ENCODE measurements at regions not wholly inside any gene's neighbourhood (a gene's known extent, or its start where the extent isn't known, plus 50 kb on each side); places are given as distances from the start of the nearest gene placed in this dataset.

- H3K4me1 ChIP-seq (ENCODE audit: control insufficient read depth, insufficient read depth, low read length), result no peaks in the 10 kb centered on the region
- no peaks in the 10 kb centered on the region for H3K36me3 ChIP-seq (ENCODE audit: control insufficient read depth, insufficient read depth, low read length, severe bottlenecking)
- H3K9ac ChIP-seq (ENCODE audit: low read length), result no peak overlapping the region
- DNase-seq (ENCODE audit: low read depth), result no peak
- no peaks in the 10 kb centered on the region for H3K27me3 ChIP-seq (replicated peaks; ENCODE audit: control insufficient read depth, insufficient read depth, low read length)
- H3K4me3 ChIP-seq (ENCODE audit: low read length), result no peak overlapping the region
- no peaks in the 10 kb centered on the region for H3K9me3 ChIP-seq (ENCODE audit: control insufficient read depth, low read length)
Measured at GRCh38 chr1:88537787-88538186, 146.3 kb upstream of the PKN2 start.

- no peaks in the 10 kb centered on the region for H3K4me1 ChIP-seq (ENCODE audit: control insufficient read depth, insufficient read depth, low read length)
- no peaks in the 10 kb centered on the region for H3K9me3 ChIP-seq (ENCODE audit: control insufficient read depth, low read length)
- H3K9ac ChIP-seq (ENCODE audit: low read length), result no peak overlapping the region
- no peak for DNase-seq (ENCODE audit: low read depth)
- no peaks in the 10 kb centered on the region for H3K36me3 ChIP-seq (ENCODE audit: control insufficient read depth, insufficient read depth, low read length, severe bottlenecking)
- no peak overlapping the region for H3K4me3 ChIP-seq (ENCODE audit: low read length)
- H3K27me3 ChIP-seq (replicated peaks; ENCODE audit: control insufficient read depth, insufficient read depth, low read length), result no peaks in the 10 kb centered on the region
Measured at GRCh38 chr1:88538222-88538899, 145.7 kb upstream of the PKN2 start.

- Histone ChIP-seq H3K4me3 (ENCODE audit: low read length) (no peak overlapping the region), H3K9me3 (ENCODE audit: control insufficient read depth, low read length) (no peaks in the 10 kb centered on the region), H3K36me3 (ENCODE audit: control insufficient read depth, insufficient read depth, low read length, severe bottlenecking) (no peaks in the 10 kb centered on the region), H3K4me1 (ENCODE audit: control insufficient read depth, insufficient read depth, low read length) (peaks cover 6% of the 10 kb centered on the region), H3K9ac (ENCODE audit: low read length) (no peak overlapping the region), H3K27me3 (replicated peaks; ENCODE audit: control insufficient read depth, insufficient read depth, low read length) (no peaks in the 10 kb centered on the region)
- no peak for DNase-seq (ENCODE audit: low read depth)
Measured at GRCh38 chr1:88540255-88540654, 143.8 kb upstream of the PKN2 start.

GRCh38 chr1:88541596-88541995 lies 142.5 kb upstream of the PKN2 start:
- Histone ChIP-seq H3K36me3 (ENCODE audit: control insufficient read depth, insufficient read depth, low read length, severe bottlenecking) (no peaks in the 10 kb centered on the region), H3K27me3 (replicated peaks; ENCODE audit: control insufficient read depth, insufficient read depth, low read length) (no peaks in the 10 kb centered on the region), H3K4me3 (ENCODE audit: low read length) (no peak overlapping the region), H3K9me3 (ENCODE audit: control insufficient read depth, low read length) (no peaks in the 10 kb centered on the region), H3K4me1 (ENCODE audit: control insufficient read depth, insufficient read depth, low read length) (peaks cover 11% of the 10 kb centered on the region), H3K9ac (ENCODE audit: low read length) (no peak overlapping the region)
- no peak for DNase-seq (ENCODE audit: low read depth)

GRCh38 chr1:88544195-88544594 lies 139.9 kb upstream of the PKN2 start:
- peaks cover 11% of the 10 kb centered on the region for H3K4me1 ChIP-seq (ENCODE audit: control insufficient read depth, insufficient read depth, low read length)
- no peaks in the 10 kb centered on the region for H3K36me3 ChIP-seq (ENCODE audit: control insufficient read depth, insufficient read depth, low read length, severe bottlenecking)
- no peak overlapping the region for H3K4me3 ChIP-seq (ENCODE audit: low read length)
- H3K9me3 ChIP-seq (ENCODE audit: control insufficient read depth, low read length), result no peaks in the 10 kb centered on the region
- no peak overlapping the region for H3K9ac ChIP-seq (ENCODE audit: low read length)
- no peak for DNase-seq (ENCODE audit: low read depth)
- H3K27me3 ChIP-seq (replicated peaks; ENCODE audit: control insufficient read depth, insufficient read depth, low read length), result no peaks in the 10 kb centered on the region

- DNase-seq (ENCODE audit: low read depth), result peak; percentile 22
Measured at GRCh38 chr1:88549536-88549935, 134.5 kb upstream of the PKN2 start.

GRCh38 chr1:88552226-88552625 lies 131.8 kb upstream of the PKN2 start:
- H3K36me3 ChIP-seq (ENCODE audit: control insufficient read depth, insufficient read depth, low read length, severe bottlenecking), result no peaks in the 10 kb centered on the region
- H3K9me3 ChIP-seq (ENCODE audit: control insufficient read depth, low read length), result no peaks in the 10 kb centered on the region
- H3K4me3 ChIP-seq (ENCODE audit: low read length), result no peak overlapping the region
- peaks cover 4% of the 10 kb centered on the region for H3K4me1 ChIP-seq (ENCODE audit: control insufficient read depth, insufficient read depth, low read length)
- H3K9ac ChIP-seq (ENCODE audit: low read length), result no peak overlapping the region
- DNase-seq (ENCODE audit: low read depth), result no peak
- no peaks in the 10 kb centered on the region for H3K27me3 ChIP-seq (replicated peaks; ENCODE audit: control insufficient read depth, insufficient read depth, low read length)

More at GRCh38 chr1:88549536-88549935, 134.5 kb upstream of the PKN2 start:
- Histone ChIP-seq H3K9ac (ENCODE audit: low read length) (no peak overlapping the region), H3K4me3 (ENCODE audit: low read length) (no peak overlapping the region), H3K4me1 (ENCODE audit: control insufficient read depth, insufficient read depth, low read length) (peaks cover 10% of the 10 kb centered on the region), H3K9me3 (ENCODE audit: control insufficient read depth, low read length) (no peaks in the 10 kb centered on the region), H3K27me3 (replicated peaks; ENCODE audit: control insufficient read depth, insufficient read depth, low read length) (no peaks in the 10 kb centered on the region), H3K36me3 (ENCODE audit: control insufficient read depth, insufficient read depth, low read length, severe bottlenecking) (no peaks in the 10 kb centered on the region)

GRCh38 chr1:88557014-88557413 lies 127.1 kb upstream of the PKN2 start:
- Histone ChIP-seq H3K36me3 (ENCODE audit: control insufficient read depth, insufficient read depth, low read length, severe bottlenecking) (no peaks in the 10 kb centered on the region), H3K4me3 (ENCODE audit: low read length) (no peak overlapping the region), H3K4me1 (ENCODE audit: control insufficient read depth, insufficient read depth, low read length) (peaks cover 2% of the 10 kb centered on the region), H3K9ac (ENCODE audit: low read length) (no peak overlapping the region), H3K9me3 (ENCODE audit: control insufficient read depth, low read length) (no peaks in the 10 kb centered on the region), H3K27me3 (replicated peaks; ENCODE audit: control insufficient read depth, insufficient read depth, low read length) (no peaks in the 10 kb centered on the region)
- no peak for DNase-seq (ENCODE audit: low read depth)

- DNase-seq (ENCODE audit: low read depth), result no peak
- Histone ChIP-seq H3K9ac (ENCODE audit: low read length) (no peak overlapping the region), H3K36me3 (ENCODE audit: control insufficient read depth, insufficient read depth, low read length, severe bottlenecking) (no peaks in the 10 kb centered on the region), H3K4me1 (ENCODE audit: control insufficient read depth, insufficient read depth, low read length) (peaks cover 8% of the 10 kb centered on the region), H3K9me3 (ENCODE audit: control insufficient read depth, low read length) (no peaks in the 10 kb centered on the region), H3K27me3 (replicated peaks; ENCODE audit: control insufficient read depth, insufficient read depth, low read length) (peaks cover 6% of the 10 kb centered on the region), H3K4me3 (ENCODE audit: low read length) (no peak overlapping the region)
Measured at GRCh38 chr1:88560621-88561020, 123.5 kb upstream of the PKN2 start.

- Histone ChIP-seq H3K4me3 (ENCODE audit: low read length) (no peak overlapping the region), H3K36me3 (ENCODE audit: control insufficient read depth, insufficient read depth, low read length, severe bottlenecking) (no peaks in the 10 kb centered on the region), H3K9ac (ENCODE audit: low read length) (no peak overlapping the region), H3K27me3 (replicated peaks; ENCODE audit: control insufficient read depth, insufficient read depth, low read length) (peaks cover 6% of the 10 kb centered on the region), H3K4me1 (ENCODE audit: control insufficient read depth, insufficient read depth, low read length) (peaks cover 23% of the 10 kb centered on the region), H3K9me3 (ENCODE audit: control insufficient read depth, low read length) (no peaks in the 10 kb centered on the region)
- DNase-seq (ENCODE audit: low read depth), result no peak
Measured at GRCh38 chr1:88562991-88563390, 121.1 kb upstream of the PKN2 start.

GRCh38 chr1:88566615-88567387 lies 117.3 kb upstream of the PKN2 start:
- peak overlapping the region; percentile 31 for H3K9ac ChIP-seq (ENCODE audit: low read length)
- DNase-seq (ENCODE audit: low read depth), result no peak

More at GRCh38 chr1:88566615-88567387, 117.3 kb upstream of the PKN2 start:
- Histone ChIP-seq H3K36me3 (ENCODE audit: control insufficient read depth, insufficient read depth, low read length, severe bottlenecking) (no peaks in the 10 kb centered on the region), H3K4me3 (ENCODE audit: low read length) (no peak overlapping the region), H3K4me1 (ENCODE audit: control insufficient read depth, insufficient read depth, low read length) (peaks cover 49% of the 10 kb centered on the region), H3K9me3 (ENCODE audit: control insufficient read depth, low read length) (no peaks in the 10 kb centered on the region), H3K27me3 (replicated peaks; ENCODE audit: control insufficient read depth, insufficient read depth, low read length) (peaks cover 6% of the 10 kb centered on the region)
